Endothelial cell of umbilical vein (primary cell): ENCODE measurements at regions not wholly inside any gene's neighbourhood (a gene's known extent, or its start where the extent isn't known, plus 50 kb on each side); places are given as distances from the start of the nearest gene placed in this dataset.

ENCODE experiments used
- EZH2 ChIP-seq: IDR thresholded peaks from 2 replicates; pipeline ENCODE4 v1.6.1; 2012; ENCODE audit warnings: borderline replicate concordance, low read depth, mild to moderate bottlenecking, moderate library complexity, low read length, inconsistent platforms; ENCODE audit not compliant: severe bottlenecking
- POLR2A ChIP-seq: IDR thresholded peaks from 2 replicates; pipeline ENCODE4 v1.6.1; 2012; ENCODE audit warnings: low read depth, mild to moderate bottlenecking, control low read depth, low read length
- POLR2AphosphoS5 ChIP-seq: IDR thresholded peaks from 2 replicates; pipeline ENCODE4 v1.6.1; 2012; ENCODE audit warnings: low read depth, mild to moderate bottlenecking, control low read depth, low read length, moderate library complexity; ENCODE audit not compliant: insufficient read depth
- TF ChIP-seq, protein P1 (sequence below), 2 donors: IDR thresholded peaks; 1 replicate in 1 of 2; 2 replicates in 1 of 2; pipeline ENCODE4 v1.5.1; 2011; ENCODE audit warnings: low read length in 2 of 2, mild to moderate bottlenecking in 2 of 2, moderate library complexity in 2 of 2, control low read depth in 1 of 2, inconsistent platforms in 1 of 2, low read depth in 1 of 2; ENCODE audit not compliant: insufficient read depth in 1 of 2; ENCODE audit errors: extremely low read depth in 1 of 2

DNA sequence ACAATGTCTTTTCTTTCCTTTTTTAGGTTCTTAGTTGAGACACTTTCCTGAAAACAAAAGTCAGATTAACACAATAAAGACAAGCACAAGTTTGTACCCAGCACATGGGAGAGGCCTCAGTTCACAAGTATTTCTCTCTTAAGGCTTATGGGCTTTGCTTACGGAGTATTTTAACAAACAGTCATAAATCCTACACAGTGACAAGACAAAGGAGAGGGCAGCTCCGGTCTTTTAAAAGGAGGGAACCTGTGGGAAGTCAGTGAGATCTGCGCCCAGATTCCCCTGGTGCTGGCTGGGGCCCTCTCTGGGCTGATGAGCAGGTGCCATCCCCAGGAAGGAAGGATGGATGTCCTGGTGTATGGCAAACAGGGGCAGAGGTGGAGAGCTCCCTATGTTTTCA is 398.6 kb downstream of the ACTR3B start:
- TF ChIP-seq POLR2AphosphoS5 = no peak
- no peak for TF ChIP-seq POLR2A
- TF ChIP-seq, protein P1, sequence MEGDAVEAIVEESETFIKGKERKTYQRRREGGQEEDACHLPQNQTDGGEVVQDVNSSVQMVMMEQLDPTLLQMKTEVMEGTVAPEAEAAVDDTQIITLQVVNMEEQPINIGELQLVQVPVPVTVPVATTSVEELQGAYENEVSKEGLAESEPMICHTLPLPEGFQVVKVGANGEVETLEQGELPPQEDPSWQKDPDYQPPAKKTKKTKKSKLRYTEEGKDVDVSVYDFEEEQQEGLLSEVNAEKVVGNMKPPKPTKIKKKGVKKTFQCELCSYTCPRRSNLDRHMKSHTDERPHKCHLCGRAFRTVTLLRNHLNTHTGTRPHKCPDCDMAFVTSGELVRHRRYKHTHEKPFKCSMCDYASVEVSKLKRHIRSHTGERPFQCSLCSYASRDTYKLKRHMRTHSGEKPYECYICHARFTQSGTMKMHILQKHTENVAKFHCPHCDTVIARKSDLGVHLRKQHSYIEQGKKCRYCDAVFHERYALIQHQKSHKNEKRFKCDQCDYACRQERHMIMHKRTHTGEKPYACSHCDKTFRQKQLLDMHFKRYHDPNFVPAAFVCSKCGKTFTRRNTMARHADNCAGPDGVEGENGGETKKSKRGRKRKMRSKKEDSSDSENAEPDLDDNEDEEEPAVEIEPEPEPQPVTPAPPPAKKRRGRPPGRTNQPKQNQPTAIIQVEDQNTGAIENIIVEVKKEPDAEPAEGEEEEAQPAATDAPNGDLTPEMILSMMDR (IDR thresholded peaks at IDR 0.05; ENCODE audit: extremely low read depth in 1 of 2, insufficient read depth in 1 of 2, low read depth in 1 of 2, low read length in 2 of 2) = no peak
- no peak for TF ChIP-seq EZH2
